Smooth muscle cell (in vitro differentiated cells): ENCODE measurements at regions not wholly inside any gene's neighbourhood (a gene's known extent, or its start where the extent isn't known, plus 50 kb on each side); places are given as distances from the start of the nearest gene placed in this dataset.

Source experiments
- DNase-seq: peaks from one replicate; lab custom pipeline; 2025; ENCODE audit not compliant: unreplicated experiment; lab: John Stamatoyannopoulos, UW
- H2AFZ ChIP-seq: fragments of 200-600 bp; sonication (generic); 2 replicates; pipeline ENCODE4 v1.6.0; 2016; ENCODE audit warnings: antibody characterized with exemption, low read depth, mild to moderate bottlenecking
- H3F3A ChIP-seq: fragments of 200-600 bp; sonication (generic); 2 replicates; pipeline ENCODE4 v1.6.0; 2017; ENCODE audit warnings: antibody characterized with exemption, low read depth
- H3K27ac ChIP-seq: fragments of 200-600 bp; sonication (generic); 2 replicates; pipeline ENCODE4 v1.5.1; 2016; ENCODE audit warnings: low read depth, mild to moderate bottlenecking
- H3K27me3 ChIP-seq: fragments of 200-600 bp; sonication (generic); 2 replicates; pipeline ENCODE4 v1.6.1; 2016; ENCODE audit warnings: low read depth, mild to moderate bottlenecking
- H3K36me3 ChIP-seq: fragments of 200-600 bp; sonication (generic); 2 replicates; pipeline ENCODE4 v1.5.1; 2016; ENCODE audit warnings: low read depth
- H3K4me1 ChIP-seq: fragments of 200-600 bp; sonication (generic); 2 replicates; pipeline ENCODE4 v1.5.1; 2016; ENCODE audit warnings: low read depth
- H3K4me2 ChIP-seq: fragments of 200-600 bp; sonication (generic); 2 replicates; pipeline ENCODE4 v1.6.0; 2016; ENCODE audit warnings: mild to moderate bottlenecking
- H3K4me3 ChIP-seq: fragments of 200-600 bp; sonication (generic); 2 replicates; pipeline ENCODE4 v1.5.1; 2016; ENCODE audit warnings: mild to moderate bottlenecking
- H3K79me2 ChIP-seq: fragments of 200-600 bp; sonication (generic); 2 replicates; pipeline ENCODE4 v1.6.0; 2016; ENCODE audit warnings: low read depth, mild to moderate bottlenecking
- H3K9ac ChIP-seq: fragments of 200-600 bp; sonication (generic); 2 replicates; pipeline ENCODE4 v1.6.0; 2016; ENCODE audit warnings: low read depth
- H3K9me3 ChIP-seq: fragments of 200-600 bp; sonication (generic); replicated peaks from 2 replicates; pipeline ENCODE4 v1.5.1; 2016; ENCODE audit warnings: low read depth
- H4K20me1 ChIP-seq: fragments of 200-600 bp; sonication (generic); 2 replicates; pipeline ENCODE4 v1.6.0; 2016; ENCODE audit warnings: low read depth
- WGBS: methylation state at CpG from one replicate; pipeline ENCODE4 v1.1.7; 2016; ENCODE audit warnings: low lambda C conversion rate; 5-methylcytosine and 5-hydroxymethylcytosine counted together
- TF ChIP-seq, protein P1 (sequence below): fragments of 200-600 bp; sonication (generic); IDR thresholded peaks from 2 replicates; pipeline ENCODE4 v1.5.1; 2017; ENCODE audit warnings: borderline replicate concordance, mild to moderate bottlenecking, antibody characterized with exemption; ENCODE audit not compliant: insufficient read depth, poor library complexity, severe bottlenecking

DNA sequence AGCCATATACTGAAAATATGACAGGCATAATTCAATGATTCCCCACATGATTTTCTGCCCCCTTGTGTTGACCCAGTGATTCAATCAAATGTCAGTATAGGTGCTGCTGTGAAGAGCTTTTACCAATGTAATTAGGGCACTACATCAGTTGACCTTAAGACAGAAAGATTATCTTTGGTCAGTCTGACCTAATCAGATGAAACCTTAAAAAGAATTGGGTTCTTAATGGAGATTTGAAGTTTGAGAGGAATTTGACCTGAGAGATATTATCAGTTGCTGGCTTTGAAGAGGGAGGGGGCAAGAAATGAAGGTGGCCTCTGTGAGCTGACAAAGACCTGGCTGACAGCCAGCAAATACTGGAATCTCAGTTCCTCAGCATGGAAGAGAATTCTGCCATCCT is 358.7 kb upstream of the CA10 start:
- Histone ChIP-seq H3K4me2 (no peak overlapping the region), H3K36me3 (no peaks in the 10 kb centered on the region), H3K9ac (no peak overlapping the region), H3K27me3 (no peaks in the 10 kb centered on the region), H3K27ac (no peak overlapping the region), H2AFZ (no peak overlapping the region), H3K4me3 (no peak overlapping the region), H3K9me3 (no peaks in the 10 kb centered on the region), H3F3A (no peaks in the 10 kb centered on the region), H3K4me1 (no peaks in the 10 kb centered on the region), H4K20me1 (no peaks in the 10 kb centered on the region), H3K79me2 (no peaks in the 10 kb centered on the region)
- DNase-seq = no peak
- TF ChIP-seq, protein P1, sequence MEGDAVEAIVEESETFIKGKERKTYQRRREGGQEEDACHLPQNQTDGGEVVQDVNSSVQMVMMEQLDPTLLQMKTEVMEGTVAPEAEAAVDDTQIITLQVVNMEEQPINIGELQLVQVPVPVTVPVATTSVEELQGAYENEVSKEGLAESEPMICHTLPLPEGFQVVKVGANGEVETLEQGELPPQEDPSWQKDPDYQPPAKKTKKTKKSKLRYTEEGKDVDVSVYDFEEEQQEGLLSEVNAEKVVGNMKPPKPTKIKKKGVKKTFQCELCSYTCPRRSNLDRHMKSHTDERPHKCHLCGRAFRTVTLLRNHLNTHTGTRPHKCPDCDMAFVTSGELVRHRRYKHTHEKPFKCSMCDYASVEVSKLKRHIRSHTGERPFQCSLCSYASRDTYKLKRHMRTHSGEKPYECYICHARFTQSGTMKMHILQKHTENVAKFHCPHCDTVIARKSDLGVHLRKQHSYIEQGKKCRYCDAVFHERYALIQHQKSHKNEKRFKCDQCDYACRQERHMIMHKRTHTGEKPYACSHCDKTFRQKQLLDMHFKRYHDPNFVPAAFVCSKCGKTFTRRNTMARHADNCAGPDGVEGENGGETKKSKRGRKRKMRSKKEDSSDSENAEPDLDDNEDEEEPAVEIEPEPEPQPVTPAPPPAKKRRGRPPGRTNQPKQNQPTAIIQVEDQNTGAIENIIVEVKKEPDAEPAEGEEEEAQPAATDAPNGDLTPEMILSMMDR = no peak

DNA sequence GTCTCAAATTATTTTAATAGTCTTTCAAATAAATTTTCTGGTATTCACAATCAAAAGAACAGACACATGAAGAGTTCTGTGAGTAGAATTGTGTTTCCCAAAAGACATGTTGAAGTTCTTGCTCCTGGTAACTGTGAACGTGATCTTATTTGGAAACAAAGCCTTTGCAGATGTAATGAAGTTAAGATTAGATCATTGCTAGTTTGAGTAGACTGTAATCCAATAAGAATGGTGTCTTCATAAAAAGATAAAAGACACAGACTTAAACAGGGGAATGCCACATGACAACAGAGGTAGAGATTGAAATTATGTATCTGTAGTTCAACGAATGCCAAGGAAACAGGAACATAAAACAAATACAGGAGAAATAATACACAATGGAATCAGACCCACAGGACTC is 357.4 kb upstream of the CA10 start:
- Histone ChIP-seq H3K4me3 (no peak overlapping the region), H2AFZ (no peak overlapping the region), H3K27me3 (no peaks in the 10 kb centered on the region), H3K36me3 (no peaks in the 10 kb centered on the region), H4K20me1 (no peaks in the 10 kb centered on the region), H3K4me1 (no peaks in the 10 kb centered on the region), H3K9me3 (no peaks in the 10 kb centered on the region), H3K27ac (no peak overlapping the region), H3K9ac (no peak overlapping the region), H3F3A (no peaks in the 10 kb centered on the region), H3K79me2 (no peaks in the 10 kb centered on the region), H3K4me2 (no peak overlapping the region)
- TF ChIP-seq, protein P1 = no peak
- 85% methylated on average over 2 of the region's 2 CpGs for WGBS
- DNase-seq = no peak

DNA sequence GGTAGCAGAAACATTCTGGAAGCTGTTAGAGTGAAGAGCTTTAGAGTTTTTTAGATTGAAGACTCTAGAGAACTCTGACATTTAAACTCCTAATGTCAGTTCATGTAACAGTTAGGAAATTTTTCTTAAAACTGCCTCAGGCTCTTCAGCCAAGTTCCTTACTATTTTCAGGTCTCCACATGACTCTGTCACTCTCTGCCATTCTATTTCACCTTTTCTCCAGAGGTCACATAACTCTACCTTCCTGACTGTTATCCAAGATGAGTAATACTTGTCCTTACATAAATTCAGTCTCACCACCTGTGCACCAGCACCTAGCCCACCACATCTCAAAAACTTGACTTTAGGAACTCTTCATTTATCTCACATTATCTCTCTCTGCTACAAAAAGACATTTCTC is 347.1 kb upstream of the CA10 start:
- no peaks in the 10 kb centered on the region for H3K4me1 ChIP-seq
- TF ChIP-seq, protein P1 = no peak
- no peaks in the 10 kb centered on the region for H3K36me3 ChIP-seq
- H3K27ac ChIP-seq = no peak overlapping the region
- no peaks in the 10 kb centered on the region for H3F3A ChIP-seq
- H2AFZ ChIP-seq = no peak overlapping the region
- no peak overlapping the region for H3K4me2 ChIP-seq
- no peaks in the 10 kb centered on the region for H3K9me3 ChIP-seq
- no peaks in the 10 kb centered on the region for H3K27me3 ChIP-seq
- H4K20me1 ChIP-seq = no peaks in the 10 kb centered on the region
- DNase-seq = no peak
- H3K79me2 ChIP-seq = no peaks in the 10 kb centered on the region
- H3K9ac ChIP-seq = no peak overlapping the region
- H3K4me3 ChIP-seq = no peak overlapping the region

DNA sequence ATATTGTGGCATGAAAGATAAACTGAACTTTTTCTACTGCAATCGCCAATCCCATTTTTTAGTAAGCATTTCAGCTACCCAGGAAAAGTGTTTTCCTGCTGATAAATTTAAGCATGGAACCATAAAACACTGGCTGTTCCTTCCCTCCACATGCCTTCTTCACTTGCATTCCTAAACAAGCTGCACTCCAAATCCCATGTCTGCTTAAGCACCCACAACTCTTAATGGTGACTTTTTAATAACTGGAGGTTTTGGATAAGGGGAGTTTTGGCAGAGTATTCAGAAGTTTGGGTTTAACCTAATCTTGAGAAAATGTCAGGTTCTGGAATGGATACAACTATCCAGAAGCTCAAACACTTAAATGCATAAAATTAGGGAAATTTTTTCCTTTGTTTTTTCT is 345.6 kb upstream of the CA10 start:
- no peak for DNase-seq
- 79% methylated on average over 1 of the region's 1 CpG for WGBS
- H3K4me3 ChIP-seq = no peak overlapping the region
- no peak overlapping the region for H3K4me2 ChIP-seq
- no peak overlapping the region for H3K9ac ChIP-seq
- H2AFZ ChIP-seq = no peak overlapping the region
- H3K36me3 ChIP-seq = no peaks in the 10 kb centered on the region
- H3K27ac ChIP-seq = no peak overlapping the region
- H3K4me1 ChIP-seq = no peaks in the 10 kb centered on the region
- no peaks in the 10 kb centered on the region for H3K27me3 ChIP-seq
- TF ChIP-seq, protein P1 = no peak
- H3K79me2 ChIP-seq = no peaks in the 10 kb centered on the region
- no peaks in the 10 kb centered on the region for H3K9me3 ChIP-seq
- no peaks in the 10 kb centered on the region for H3F3A ChIP-seq
- H4K20me1 ChIP-seq = no peaks in the 10 kb centered on the region
